GM19468 (cell line): ENCODE measurements at regions not wholly inside any gene's neighbourhood (a gene's known extent, or its start where the extent isn't known, plus 50 kb on each side); places are given as distances from the start of the nearest gene placed in this dataset.

Experiments
- ATAC-seq: cut with Tn5 transposase; IDR thresholded peaks from one replicate; pipeline ENCODE4 v1.9.1; 2021; ENCODE audit warnings: mild to moderate bottlenecking, moderate library complexity, moderate number of reproducible peaks; ENCODE audit not compliant: unreplicated experiment; ENCODE audit errors: extremely low read depth

DNA sequence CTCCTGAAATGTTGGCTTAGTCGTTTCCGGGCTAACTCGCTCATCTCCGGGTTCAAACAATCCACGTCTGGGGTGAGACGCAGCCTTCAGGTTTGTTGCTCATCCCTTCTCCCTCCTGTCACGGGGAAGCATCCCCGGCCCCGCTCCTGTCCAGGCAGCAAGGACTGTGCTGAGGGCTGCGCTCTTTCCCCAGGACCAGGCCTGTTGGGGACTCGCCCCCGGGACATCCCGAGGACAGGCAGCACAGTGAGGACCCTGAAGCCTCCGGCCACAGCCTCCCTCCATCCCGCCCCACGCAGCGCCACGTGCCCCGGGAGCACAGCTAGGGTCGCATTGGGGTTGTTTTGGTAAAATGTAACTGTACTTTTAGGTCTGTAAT, 252.0 kb downstream of the BRD1 start:
- ATAC-seq, result no peak

DNA sequence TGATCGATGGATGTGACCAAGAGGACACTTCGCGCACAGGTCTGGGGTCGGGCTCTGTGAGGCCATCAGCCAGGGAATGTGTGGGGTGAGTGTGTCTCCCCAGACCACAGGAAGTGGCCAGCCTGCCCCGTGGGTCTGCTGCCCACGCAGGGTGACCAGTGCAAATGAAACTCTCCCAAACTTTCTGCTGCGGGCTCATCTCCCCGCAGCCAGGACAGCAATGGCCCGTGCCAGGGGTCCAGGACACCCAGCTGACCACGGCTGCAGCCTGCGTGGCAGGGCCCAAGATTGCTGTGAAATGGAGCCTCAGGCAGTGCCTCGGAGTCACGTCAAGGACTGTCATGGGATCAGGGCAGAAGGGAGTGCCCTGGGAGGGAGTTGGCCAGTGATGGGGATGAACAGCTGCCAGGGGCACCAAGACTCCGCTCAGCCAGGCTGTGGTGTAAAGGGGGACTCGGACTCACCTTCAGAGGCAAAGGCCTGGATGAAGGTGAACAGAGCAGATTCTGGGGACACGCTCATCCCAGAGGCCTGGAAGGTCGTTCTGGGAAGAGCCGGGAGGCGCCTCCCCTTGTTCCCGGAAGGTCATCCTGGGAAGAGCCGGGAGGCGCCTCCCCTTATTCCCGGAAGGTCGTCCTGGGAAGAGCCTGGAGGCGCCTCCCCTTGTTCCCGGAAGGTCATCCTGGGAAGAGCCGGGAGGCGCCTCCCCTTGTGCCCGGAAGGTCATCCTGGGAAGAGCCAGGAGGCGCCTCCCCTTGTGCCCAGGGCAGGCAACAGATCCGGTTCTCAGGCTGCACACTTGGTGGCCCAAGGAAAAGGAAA, 252.6 kb downstream of the BRD1 start:
- no peak for ATAC-seq

DNA sequence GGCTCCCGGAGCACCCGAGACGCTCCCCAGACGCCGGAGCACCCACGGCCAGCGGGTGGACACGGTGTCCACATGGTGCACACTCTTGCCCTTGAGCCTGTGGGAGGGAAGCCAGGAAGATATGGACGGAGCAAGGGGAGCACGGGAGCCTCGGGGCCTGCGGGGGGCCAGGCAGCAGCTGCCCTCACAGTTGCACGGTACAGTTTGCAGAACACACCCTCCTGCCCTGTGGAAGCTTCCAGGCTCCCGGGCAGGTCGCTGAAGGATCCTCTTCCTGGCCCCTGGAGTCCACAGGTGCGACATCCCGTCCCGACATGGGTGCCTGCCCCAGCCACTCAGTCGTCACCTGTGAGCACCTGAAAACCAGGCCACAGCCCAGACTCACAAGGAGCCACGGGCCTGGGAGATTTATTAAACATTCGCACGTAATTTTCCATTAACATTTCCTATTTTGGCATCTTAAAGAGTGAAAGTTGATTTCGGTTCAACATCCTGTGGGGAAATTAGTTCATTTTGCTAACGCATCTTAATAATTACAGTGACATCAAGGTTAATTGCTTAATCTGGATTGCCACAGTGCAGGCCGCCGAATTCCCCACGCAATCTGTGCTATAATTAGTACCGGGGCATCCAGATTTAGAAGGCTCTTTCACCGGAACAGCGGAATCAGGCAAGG, 253.3 kb downstream of the BRD1 start:
- no peak for ATAC-seq

DNA sequence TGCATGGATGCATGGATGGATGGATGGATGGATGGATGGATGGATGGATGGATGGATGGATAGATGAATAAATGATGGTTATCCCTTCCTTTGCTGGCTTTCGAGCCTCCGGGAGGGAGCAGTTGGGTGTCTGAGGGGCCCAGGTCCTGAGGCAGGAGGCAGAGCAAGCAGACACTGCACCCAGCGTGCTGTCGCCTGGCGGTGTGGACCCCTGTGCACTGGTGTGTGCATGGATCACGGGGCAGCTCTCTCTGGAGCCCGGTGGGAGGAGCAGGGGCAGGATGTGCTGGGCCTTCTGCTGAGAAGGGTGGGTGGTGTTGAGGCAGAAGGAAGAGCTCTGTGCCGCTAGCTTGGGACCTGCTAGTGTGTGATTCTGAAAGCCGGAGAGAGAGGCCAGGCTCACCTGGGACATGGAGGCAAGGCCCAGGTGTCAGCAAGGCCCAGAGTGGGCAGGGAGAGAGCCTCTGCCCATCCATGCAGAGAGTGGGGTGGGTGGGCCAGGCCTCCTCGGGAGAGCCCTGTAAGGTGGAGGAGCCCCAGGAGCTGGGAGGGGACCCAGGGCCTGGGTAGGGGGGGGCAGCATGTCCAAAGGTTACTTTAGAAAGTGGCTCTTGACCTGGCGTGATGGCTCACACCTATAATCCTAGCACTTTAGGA, 254.4 kb downstream of the BRD1 start:
- ATAC-seq, result no peak

DNA sequence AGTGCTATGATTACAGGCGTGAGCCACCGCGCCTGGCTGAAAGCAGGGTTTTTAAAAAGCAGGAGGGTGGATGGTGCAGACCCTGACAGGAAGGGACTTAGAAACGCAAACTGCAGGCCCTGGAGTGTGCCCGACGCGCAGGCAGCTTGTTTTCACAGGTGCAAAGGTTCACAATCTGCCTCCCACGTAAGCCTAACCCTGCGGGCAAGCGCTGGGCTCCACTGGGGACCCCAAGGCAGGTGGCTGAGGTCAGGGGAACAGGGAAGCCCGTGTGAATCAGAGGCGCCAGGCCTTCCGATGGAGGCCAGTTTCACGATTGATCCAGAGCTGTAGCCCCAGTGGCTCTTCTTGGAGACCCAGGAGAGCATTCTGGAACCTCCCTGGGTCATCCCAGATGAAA, 256.3 kb downstream of the BRD1 start:
- no peak for ATAC-seq

DNA sequence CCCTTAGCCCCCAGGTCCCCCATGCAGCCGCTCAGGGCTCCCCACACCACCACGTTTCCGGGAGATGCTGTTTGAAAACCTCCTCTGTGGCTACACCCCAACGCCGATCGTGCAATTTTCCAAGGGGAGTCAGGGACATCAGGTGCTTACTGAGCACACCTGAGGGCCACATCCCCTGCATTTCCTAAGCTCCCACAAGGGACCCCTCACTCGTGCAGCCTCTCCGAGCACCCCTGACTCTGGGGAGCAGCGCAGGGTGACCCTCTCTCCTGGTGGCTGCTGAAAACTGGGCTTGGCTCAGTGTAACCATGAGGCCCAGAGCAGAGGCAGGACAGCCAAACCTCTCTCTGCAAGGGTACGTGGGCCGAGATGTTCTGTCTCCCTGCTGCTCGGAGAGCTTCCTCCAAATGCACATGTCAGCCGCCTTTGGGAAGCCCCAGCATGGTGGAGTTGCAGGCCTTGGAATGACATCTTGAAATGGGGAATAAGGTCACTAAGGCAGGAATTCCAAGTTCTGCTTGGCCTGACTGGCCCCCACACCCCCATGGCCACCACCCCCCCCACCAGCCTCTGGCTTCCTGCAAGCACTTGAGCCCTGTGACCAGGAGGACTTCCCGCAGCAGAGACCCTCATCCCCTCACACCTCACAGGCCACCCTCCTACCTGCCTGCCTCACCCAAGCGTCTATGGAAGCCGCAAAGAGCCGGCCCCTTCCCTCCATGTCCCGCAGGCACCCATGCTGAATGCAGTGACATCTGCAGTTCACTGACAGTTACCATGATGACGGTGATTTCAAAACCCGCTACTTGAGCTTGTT, 257.4 kb downstream of the BRD1 start:
- ATAC-seq, result no peak

DNA sequence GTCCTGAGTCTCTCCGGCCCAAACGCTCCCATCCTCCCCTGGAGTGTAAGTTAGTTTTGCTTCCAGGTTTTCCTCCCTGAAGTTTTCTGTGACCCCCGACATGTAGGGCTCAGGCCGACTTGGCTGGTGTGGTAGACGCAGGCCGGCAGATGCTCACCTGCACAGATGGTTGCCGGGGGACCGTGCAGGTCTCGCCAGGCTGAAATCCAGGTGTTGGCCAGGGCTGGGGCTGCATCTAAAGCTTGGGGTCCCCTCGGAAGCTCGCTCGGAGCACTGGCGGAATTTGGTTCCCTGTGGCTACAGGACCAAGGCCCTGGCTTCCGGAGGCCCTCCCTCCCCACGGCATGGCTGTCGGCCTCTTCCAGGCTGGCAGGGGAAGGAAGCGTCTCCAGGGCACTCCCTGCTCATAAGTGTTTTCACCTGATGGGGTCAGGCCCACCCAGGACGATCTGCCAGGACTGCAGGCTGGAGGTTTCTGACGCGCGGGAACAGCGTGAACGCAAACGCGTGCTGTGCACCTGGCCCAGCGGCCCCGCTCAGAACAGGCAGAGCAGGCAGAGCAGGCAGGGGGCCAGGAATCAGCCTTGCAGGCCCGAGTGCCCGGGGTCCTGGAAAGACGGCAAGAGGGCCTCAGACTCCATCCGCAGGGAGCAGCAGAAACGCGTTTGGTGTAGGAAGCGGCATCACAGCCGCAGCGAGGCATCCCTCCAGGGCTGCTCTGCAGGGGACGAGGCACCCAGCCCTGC, 258.2 kb downstream of the BRD1 start:
- no peak for ATAC-seq

DNA sequence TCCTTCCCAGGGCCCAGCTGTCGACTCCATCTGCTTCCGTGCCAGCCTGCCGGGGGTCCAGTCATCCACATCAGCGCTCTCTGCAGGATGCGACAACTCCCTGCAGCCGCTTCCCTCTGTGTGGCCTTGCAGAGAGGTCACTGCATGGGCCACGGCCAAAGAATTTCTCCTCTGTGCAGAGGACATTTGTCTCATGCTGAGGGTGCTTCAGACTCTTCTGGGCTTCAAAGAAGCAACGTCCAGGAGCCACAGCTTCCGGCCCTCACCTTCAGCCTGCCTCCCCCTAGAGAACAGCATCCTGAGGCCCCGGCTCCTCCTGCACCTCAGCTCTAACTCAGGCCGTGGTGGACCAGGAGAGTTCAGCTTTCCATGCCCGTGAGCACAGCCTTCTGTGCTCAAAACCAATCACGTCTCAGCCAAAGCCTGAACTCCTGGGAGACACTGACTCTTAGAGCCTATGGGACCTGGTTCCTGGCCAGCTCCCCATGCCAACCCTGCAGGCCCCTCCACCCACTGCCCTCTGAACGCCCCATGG, 258.9 kb downstream of the BRD1 start:
- no peak for ATAC-seq

DNA sequence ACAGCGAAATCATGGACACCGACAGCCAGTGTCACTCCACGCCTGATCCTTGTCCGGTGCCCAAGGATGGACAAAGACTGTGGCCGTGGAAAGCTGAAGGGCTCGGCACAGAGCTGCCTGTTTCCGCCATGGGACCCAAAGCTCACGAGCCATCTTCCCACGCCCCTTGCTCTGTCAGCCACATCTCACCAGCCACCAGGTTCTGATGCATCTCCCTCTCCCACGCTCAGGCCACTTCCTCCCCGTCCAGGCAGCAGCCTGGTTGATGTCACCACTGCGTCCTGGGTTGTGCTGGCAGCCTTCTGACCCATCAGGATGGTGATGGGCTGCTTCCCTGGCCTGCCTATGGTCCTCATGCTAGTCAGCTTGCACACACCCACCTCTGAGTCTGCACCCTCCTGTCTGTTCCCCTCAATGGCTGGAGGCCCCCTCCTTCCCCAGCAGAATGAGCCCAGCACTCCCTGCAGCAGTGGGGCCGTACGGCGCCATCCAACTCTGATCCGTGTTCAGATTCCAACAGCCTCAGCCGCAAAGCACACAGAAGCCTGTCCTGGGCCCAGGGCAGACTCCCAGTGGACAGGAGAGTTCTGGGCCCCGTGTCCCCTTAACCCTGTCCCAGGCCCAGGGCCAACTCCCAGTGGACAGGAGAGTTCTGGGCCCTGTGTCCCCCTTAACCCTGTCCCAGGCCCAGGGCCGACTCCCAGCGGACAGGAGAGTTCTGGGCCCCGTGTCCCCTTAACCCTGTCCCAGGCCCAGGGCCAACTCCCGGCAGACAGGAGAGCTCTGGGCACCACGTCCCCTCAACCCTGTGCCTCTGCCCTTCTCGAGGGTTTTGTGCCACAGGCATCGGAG, 259.5 kb downstream of the BRD1 start:
- ATAC-seq, result no peak

DNA sequence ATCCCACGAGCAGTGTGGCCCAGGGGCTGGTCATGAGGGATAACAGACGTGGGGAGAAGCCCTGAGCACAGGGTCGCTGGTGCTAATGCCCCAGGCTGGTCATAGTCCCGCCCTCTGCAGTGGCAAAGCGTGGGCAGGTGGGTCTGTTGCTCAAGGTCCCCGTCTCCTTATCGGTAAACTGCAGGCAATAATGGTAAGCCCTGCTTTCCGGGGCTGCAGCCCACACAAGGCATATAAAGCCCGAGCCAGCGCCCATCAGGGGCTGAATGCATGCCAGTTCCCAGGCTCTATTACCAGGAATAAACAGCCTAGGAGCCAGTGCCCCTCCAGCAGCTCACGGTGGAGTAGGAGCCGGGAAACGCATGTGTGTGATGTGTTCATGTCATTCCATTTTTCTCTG, 261.0 kb downstream of the BRD1 start:
- ATAC-seq, result no peak

DNA sequence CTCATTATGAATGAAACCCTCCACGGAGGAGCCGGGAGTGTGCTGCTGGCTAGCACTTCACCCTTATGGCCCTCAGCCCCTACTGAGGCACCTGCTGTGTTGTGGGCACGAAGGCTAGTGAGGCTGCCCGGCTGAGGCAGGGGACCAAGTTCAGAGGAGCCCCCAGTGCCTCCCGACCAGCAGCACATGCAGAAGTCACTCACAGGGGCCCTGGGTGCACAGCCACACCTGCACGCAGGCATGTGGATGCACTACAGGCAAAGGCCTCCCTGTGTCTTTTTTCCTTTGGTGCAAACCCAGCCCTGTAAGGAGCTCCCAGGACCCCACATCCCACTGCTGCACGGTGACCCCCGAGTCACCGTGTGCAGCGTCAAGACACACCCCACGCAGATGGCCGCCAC, 261.5 kb downstream of the BRD1 start:
- no peak for ATAC-seq

DNA sequence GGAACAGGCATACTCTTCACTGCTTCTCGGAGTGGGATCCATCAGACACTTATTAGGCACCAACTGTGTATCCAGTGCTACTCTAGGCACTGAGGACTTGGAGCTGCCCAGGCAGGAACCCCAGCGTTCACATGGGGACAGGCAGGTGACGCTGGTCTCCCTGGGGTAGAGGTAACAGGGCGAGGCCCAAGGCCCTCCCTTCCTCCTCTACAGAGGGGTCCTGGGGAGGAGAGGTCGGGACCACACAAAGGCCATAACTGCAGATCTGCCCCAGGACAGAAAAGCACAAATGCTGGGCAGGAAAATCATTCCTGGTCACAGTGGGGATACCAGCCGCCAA, 262.2 kb downstream of the BRD1 start:
- no peak for ATAC-seq

DNA sequence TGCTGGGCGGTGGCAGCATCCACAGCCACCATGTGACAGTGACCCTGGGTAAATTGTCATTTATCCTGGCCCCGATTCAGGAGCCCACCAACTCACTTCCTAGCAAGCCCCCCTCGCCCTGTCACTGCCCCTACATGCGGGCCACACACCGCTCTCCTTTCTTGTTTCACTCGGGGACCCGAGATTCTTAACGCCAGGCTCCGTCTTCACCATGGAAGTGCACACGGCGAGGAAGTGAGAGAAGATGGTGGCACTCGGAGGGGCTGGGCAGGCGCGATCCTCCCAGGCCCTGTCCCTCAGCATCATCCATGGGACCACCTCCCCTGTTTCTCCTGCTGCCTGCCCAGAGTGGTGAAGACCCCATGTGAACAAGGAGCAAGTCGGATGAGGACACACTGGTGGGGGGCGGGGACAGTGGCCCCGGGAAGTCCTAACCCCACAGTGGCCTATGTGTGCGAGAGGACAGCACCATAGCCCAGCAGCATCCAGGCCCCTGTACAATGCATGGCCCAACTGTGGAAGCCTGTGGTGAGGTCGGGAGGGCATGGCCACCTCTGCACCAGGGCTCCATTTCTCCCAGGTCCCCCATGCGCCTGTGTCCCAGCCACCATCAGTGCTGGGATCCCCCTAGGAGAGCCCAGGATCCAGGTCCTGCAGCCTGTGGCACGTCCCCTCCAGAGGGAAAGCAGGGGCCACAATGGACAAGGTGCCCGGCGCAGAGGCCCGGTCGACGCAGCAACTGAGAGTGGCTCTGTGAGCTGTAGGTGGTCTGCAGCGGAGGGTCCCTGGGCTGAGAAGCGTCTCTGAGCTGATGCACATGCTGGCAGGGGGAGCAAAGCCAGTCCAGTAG, 262.8 kb downstream of the BRD1 start:
- ATAC-seq, result no peak

DNA sequence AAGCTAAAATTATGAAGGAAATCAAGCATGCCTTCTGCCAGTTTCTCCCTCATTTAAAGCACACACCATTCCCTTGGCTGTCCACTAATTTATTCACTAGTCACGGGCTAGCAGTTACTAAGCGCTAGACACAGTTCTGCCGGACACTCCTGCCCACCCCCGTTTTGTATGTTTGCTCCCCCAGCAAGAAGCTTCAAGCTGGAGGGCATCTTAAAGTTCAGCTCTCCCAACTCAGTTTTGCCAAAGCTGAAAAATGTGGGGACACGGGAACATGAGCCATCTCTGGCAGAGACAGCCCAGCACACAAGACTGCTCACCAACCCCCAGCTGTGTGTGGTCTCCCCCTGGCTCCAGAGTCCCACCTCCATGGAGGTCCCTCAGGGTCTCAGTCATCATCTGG, 263.6 kb downstream of the BRD1 start:
- no peak for ATAC-seq

DNA sequence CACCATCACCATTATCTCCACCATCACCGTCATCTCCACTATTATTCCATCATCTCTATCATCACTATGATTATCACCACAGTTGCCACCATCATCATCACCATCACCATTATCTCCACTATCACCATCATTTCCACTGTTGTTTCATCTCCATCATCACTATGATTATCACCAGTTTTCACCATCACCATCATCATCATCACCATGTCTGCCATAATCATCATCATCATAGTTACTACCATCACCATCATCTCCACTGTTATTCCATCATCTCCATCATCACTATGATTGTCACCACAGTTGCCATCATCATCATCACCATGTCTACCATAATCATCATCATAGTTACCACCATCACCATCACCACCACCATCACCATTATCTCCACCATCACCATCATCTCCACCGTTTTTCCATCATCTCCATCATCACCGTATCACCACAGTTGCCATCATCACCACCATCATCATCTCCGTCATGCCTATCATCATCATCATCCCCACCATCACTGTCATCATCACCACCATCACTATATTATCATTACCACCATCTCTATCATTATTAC, 264.9 kb downstream of the BRD1 start:
- ATAC-seq, result no peak

DNA sequence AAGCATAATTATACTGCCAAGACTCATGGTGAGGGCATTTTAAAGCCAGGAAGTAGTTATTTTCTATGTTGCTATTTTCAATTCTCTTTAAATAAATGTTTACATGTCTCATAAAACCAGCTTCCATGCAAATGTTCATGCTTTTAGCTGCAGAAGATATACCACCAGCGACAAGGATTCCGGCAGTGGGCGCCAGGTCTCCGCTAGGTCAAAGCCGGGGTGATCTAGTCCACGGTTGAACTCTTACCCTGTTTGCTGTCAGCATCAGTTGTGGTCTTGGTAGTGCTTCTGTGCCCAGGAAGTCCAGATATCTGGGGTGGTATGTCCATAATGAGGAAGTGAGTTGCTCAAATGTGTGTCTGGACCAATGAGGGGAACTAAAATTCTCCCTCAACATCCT, 265.7 kb downstream of the BRD1 start:
- ATAC-seq, result no peak

DNA sequence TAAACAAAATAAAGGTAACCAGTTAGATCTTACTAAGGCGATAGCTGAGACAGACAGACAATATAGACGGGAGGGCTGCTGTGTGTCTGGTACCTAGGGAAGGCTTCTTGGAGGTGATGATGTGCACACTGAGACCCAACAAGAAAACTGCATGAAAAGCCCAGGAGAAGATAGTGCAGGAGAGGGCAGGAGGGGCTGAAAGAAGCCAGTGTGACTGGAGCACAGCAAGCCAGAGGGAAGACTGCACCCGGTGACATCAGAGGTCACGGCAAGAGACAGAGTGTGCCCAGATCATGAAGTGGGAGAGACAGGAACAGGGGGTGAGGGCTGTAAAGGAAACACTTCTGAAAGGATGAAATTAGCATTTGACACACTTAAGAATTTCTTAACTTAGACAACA, 266.3 kb downstream of the BRD1 start:
- ATAC-seq, result no peak

DNA sequence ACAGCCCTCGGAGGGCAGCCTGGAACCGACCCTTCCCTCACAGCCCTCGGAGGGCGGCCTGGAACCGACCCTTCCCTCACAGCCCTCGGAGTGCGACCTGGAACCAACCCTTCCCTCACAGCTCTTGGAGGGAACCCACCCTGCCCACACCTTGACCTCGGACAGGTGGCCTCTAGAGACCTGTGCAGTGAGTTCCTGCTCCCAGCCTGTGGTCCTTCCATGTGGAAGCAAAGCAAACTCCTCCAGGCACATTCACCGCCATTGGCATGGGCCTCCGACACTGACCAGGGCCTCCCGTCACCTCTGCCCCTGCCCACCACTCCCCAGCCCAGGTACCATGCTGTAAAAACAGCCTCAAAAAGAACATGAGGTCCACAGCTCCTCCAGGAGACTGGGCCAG, 272.1 kb downstream of the BRD1 start:
- ATAC-seq, result no peak
